ENCODE measurements at regions not wholly inside any gene's neighbourhood (a gene's known extent, or its start where the extent isn't known, plus 50 kb on each side); places are given as distances from the start of the nearest gene placed in this dataset.

DNA sequence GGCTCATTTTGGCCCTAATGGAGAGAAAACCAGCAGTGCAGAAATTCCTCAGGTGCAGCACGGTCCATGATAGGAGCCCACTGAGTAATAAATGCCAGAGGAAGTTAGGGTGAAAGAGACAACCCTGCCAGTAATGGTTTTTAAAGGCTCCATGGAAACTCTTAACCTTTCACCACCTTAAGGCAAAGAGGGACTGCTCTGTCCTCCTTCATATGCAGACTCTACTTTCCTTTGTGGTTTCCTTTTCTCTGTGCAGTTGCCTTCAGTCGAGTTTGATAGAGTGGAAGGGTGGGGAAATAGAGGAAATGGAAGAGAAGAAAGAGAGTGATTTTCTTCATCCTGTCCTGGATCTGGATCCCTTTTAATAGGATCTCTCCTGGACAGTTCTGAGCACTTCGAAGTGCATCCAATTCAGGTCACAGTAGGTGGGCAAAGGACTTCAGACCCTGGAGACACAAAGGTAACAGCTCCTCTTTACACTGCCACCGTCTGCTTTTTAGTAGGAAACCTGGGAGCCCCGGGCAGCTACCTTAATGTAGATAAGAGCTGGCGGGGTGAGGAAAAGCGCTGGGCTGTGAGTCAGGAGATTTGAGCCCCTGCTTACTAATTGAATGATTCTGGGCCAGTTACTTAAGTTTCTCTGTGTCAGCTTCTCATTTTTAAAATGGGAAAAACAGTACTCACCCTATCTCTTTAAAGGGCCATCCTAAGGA, 294.8 kb downstream of the KCNRG start:
- no peak for DNase-seq (ENCODE audit: low read depth)

DNA sequence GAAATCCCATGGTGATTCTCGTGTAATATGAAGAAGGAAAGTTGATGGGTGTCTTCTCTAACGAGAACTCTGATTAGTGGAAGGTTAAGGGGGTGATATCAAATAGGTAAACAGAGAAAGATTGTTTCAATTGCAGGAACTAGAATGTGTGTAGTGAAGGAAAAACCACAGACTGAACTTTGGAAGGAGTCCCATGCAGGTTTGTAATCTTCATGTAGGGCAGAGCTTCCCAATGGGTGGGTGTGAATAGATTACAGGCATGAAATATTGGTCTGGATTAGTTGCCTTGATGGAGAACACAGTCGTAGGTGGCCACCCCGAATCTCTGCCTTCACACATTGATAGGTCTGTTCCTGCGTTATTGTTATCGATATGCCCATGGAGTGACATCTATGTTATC, 295.5 kb downstream of the KCNRG start:
- DNase-seq (ENCODE audit: low read depth) = no peak

DNA sequence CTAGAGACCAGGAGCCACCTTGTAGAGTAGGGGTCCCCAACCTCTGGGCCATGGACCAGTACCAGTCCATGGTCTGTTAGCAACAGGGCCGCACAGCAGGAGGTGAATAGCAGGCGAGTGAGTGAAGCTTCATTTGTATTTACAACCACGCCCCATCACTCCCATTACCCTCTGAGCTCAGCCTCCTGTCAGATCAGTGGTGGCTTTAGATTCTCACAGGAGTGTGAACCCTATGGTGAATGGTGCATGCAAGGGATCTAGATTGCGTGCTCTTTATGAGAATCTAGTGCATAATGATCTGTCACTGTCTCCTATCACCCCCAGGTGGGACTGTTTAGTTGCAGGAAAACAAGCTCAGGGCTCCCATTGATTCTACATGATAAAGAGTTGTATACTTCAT, 303.6 kb downstream of the KCNRG start:
- no peak for DNase-seq (ENCODE audit: low read depth)

DNA sequence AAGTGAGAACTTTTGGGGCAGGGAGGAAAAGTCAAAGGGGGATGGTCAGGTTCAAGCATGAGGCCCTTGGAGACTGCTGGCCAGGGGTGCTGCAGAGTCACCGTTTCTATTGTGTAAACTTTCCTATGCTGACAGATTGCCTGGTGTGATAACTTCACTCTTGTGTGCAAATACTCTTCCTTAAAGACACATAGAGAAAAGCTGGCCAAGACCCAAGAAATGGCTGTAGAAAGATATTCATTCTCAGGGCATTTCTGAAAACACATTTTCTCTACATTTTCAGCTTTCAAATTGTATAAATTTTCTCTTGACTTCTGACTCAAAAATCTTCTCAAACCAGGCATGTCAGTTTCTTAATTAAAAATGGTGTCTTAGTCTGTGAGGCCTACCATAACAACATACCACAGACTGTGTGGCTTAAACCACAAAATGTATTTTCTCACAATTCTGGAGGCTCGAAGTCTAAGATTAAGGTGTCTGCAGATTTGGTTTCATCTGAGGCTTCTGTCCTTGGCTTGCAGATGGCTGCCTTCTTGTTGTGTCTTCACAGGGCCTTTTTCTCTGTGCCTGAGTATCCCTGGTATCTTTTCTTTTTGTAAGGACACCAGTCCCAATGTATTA, 304.5 kb downstream of the KCNRG start:
- DNase-seq (ENCODE audit: low read depth) = peak; percentile 9

DNA sequence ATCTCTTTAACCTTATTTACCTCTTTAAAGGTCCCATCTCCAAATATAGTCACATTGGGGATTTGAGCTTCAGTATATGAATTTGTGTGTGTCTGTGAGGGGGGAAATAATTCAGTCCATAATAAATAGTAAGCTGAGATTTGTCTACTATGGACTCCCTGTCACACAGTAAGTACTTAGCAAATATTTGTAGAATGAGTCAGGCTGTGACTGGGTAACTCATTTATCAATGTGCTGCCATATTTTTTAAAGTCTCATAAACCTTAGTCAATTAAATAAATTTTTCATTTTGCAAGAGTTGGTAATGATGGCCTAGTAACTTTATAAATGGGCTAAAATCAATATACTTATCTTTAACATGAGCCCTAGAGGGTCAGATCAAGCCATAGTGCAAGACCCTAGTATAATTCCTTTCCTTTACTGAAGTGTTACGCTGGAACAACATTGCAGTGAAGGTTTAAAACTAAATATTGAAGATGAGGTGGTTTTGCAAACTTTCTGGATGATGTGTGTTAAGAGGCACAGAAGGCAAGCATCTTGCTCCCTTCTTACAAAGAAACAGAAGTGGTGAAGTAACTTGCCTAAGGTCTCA, 305.1 kb downstream of the KCNRG start:
- peak; percentile 18 for DNase-seq (ENCODE audit: low read depth)

DNA sequence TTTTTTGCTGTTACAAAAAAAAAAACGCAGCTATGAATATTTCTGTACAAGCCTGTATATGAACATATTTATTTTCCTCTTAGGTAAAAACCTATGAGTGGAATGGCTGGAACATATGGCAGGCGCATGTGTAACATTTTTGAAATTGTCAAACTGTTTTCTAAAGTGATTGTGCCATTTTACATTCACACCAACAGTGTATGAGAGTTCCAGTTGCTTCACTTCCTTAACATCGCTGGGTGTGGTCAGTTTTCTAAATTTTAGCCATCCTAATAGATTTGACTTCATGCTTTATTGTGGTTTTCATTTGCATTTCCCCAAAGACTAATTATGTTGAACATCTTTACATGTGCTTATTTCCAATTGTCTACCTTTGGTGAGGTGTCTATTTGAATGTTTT, 306.8 kb downstream of the KCNRG start:
- DNase-seq (ENCODE audit: low read depth) = no peak

DNA sequence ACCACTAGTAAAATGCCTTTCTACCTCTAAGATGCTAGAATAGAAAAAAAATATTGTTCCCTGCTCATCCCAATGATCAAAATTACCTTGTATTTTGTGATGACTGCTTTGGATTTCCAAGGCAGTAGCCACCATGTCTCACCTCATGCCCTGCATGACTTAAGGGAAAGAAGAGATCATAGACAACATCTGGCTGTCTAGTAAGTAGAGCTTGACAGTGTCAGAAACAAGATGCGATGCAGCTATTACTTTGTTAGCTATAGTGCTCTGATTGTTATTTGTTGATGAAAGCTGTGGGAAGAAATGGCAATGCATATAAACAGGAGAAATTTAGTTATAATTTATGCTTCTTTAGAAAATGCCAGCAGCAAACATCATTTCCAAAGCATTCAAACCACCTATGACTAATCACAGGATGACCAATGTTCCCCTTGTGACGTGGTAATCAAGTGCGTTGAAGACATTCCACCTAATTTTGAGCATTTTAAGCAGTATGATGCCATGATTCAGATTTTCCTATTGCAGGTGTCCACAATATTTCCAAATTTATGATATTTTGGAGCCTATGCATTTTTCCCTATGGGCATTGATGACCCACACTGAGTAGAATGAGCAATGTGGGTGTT, 308.3 kb downstream of the KCNRG start:
- DNase-seq (ENCODE audit: low read depth) = peak; percentile 11

DNA sequence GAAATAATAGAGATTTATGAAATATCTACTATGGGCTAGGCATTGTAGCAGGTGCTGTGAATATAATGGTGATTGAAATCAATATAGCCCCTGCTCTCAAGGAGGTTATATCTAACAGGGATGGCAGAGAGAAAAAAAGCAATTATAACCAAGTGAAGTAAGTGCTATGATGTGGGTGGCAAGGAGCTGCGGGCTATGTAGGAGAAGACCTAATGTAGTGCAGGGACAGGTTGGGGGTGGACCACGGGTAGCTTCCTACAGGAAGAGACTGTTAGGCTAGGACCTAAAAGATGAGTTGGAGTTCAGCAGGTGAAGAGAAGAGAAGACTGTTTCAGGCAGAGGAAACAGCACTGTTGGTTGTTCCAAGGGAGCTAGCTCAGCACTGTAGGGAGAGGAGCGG, 311.0 kb downstream of the KCNRG start:
- DNase-seq (ENCODE audit: low read depth) = no peak

DNA sequence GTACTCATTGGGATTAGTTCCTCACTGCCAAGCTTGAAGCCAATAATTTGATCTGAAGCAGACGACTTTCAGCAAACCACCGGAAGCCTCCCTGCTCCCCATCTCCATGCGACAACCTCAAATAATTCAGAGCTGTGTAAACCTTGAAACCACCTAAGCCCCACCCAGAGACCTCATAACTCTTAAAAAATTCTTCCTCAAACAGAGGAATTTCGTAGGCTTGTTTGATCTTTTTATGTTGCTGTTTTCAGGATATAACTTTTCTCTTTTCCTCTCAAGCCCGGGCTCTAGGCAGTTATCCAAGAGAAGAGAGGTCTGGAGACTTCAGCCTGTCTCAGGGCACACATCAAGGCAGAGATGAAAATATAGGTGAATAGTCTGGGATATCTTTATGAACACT, 311.6 kb downstream of the KCNRG start:
- no peak for DNase-seq (ENCODE audit: low read depth)

DNA sequence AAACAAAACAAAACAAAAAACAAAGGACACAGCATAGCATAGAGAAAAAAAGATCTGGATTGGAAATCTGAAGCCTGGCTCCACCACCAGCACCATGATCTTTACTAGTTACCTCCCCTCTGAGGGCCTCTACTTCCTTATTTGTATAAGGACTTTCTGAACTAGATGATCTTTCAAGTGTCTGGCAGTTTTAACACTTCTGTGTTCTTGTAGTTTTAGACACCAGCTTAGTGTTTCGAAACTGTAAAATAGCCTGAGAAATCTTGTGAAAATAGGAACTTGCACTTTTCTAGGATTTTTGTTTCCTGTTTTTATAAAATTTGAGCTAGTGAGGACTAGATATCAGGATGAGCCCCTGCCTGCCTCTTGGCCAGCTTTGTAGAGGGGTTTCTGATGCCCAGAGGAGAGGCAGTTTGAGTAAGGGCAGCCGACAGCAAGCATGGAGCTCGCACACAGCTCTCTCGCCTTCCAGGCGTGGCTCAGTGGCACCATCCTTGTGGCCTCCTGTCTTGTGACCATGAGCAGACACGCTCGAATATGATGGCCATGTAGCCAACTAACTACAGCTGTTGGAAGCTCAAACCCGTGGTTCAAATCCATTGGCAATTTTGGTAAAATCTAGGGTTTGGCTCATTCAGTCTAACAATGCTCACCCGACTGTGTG, 319.0 kb downstream of the KCNRG start:
- DNase-seq (ENCODE audit: low read depth) = no peak

DNA sequence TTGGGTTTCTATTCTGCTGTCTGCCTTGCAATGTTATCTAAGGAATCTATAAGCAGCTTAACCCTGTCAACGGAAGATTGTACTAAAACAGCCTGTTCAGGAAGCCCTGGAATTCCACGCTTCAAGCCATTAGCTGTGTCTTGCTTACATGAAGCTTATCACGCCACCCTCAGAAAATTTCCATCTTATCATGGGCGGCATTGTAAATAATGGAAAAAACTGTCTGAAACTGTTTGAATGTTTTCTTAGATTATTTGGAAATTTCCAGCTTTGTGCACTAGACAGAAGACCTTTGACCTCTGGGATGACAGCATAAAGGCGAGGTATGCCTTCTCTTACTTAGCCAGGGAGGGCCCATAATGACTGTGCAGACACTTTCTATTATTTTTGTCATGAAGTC, 319.7 kb downstream of the KCNRG start:
- no peak for DNase-seq (ENCODE audit: low read depth)

DNA sequence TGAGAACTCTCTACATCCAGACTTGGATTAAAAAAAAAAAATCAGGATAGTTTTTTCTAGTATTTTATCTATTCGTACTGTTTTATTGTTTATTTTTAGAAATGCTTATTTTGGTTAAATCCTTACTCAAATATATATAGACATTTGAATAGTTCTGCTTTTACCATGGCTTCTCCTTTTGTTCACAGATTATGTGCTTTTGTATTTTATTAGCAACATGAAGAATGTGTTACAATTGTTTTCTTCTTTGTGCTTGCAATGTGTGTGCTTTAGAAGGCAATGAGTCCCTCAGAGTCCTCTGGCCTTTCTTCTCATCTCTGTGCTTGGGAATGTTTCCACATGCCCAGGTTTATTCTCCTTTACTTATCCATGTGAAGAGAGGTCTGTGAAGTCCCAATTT, 324.0 kb downstream of the KCNRG start:
- no peak for DNase-seq (ENCODE audit: low read depth)

DNA sequence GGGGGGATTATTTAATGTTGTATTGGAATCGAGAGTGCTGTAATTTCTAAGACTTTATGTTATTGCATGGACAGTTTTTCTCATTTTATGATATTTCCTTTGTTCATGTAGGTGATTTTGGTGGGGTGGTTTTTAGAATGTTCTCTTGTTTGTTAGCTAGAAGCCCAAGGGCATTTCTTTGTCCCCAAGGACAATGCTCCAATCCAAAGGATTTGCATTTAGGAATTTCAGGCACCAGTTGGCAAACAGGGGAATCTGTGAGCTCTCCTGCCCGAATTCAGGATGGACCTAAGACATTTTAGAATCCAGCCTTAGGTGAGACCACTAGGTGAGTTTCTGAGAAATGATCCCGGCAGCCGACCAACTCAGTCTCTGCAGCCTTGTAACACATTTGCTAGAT, 324.9 kb downstream of the KCNRG start:
- no peak for DNase-seq (ENCODE audit: low read depth)

DNA sequence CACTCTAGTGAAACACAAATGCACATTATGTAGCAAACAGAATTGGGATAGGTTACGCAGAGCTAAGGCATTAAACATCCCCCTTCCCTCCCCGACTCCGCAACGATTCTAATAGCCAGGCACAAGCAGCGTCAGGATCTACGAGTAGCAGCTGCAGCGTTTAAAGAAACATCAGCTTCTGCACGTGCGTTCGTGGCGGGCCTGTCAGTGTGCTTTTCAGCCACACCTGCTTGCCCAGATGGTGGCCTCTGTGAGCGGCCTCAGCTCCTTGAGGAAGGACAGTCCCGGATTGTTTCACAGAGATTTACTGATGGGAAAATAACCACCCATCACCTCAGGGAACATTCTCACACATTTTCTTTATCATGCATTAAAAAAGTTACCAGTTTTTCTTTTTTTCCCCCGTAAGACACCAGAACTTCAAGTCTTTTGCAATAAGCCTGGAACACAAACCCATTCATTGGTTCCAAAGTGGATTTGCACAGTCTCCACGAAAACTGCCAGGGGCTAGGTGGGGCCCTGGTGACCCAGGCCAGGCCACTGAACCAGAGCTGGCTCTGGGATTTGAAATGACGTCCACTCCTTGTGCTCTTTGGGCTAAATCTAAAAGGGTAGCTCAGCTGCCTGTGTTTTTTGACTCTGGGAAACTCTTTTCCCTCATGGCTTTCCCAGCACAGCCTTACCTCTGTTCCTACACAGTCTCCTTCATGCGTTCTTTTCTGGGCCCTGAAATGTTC, 325.5 kb downstream of the KCNRG start:
- DNase-seq (ENCODE audit: low read depth) = no peak

DNA sequence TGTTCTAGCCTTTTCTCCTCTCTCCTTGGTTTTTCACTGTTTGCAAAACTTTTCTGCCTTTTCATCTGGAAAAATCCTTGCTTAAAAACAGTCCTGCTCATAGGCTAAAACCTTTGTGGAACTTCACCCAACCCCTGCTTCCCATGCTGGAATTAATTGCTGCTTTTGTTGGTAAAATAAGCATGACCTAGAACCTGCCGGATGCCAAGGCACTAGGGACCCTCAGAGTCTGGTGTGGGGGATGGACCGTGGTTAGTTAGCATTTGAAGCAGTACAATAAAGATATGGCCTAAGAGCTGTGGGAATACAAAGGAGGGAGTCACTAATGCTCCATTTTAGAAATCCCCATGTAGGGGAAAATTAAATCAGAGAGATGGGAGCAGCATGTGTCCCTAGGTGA, 326.3 kb downstream of the KCNRG start:
- no peak for DNase-seq (ENCODE audit: low read depth)

DNA sequence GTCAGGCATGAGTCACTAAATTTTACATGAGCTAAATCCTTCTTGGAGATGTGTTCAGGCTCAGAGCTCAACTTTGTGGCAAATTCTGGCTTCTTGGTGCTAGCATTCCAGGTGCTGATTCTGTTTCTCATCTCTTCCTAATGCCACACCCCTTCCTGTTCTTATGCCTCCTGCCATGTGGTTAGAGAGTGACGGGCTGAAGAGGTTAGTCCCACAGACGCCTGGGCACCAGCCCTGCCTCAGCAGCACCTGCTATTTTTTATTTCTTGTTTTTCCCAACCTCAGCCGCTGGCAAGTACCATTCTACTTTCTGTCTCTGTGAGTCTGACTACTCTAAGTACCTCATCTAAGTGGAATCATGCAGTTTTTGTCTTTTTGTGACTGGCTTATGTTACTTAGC, 329.5 kb downstream of the KCNRG start:
- DNase-seq (ENCODE audit: low read depth) = peak; percentile 13

DNA sequence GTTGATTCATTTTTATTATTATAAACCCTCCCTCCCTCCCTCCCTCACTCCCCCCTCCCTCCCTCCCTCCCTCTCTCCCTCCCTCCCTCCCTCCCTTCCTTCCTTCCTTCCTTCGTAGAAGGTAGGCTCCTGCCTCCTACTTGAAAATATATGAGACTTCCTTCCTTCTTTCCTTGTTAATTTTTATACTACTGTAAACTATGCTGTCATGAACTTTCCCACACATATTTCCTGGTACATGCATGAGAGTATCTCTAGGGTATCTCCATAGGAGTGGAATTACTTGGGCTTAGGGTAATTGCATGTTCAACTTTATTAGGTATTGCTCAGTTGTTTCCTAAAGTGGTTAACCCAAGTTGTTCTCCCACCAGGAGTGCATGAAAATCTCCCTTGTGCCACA, 330.6 kb downstream of the KCNRG start:
- no peak for DNase-seq (ENCODE audit: low read depth)

DNA sequence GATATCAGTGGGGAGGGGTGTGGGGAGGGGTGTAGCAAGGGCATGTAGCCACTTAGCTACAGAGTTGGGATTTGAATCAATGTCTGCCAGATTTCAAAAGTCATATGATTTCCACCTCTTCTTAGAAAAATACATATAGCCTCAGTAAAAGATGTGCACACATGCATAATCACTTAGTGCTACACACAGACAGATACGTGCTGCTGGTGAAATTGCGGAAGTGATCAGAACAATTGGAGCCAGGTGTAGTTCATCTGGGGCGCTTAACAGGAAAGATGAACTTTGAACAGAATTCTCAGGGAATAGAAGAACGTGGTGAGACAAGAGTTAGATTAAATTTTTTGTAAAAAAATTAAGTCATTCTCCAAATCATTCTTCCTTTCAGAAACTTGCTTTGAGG, 333.1 kb downstream of the KCNRG start:
- DNase-seq (ENCODE audit: low read depth) = no peak

DNA sequence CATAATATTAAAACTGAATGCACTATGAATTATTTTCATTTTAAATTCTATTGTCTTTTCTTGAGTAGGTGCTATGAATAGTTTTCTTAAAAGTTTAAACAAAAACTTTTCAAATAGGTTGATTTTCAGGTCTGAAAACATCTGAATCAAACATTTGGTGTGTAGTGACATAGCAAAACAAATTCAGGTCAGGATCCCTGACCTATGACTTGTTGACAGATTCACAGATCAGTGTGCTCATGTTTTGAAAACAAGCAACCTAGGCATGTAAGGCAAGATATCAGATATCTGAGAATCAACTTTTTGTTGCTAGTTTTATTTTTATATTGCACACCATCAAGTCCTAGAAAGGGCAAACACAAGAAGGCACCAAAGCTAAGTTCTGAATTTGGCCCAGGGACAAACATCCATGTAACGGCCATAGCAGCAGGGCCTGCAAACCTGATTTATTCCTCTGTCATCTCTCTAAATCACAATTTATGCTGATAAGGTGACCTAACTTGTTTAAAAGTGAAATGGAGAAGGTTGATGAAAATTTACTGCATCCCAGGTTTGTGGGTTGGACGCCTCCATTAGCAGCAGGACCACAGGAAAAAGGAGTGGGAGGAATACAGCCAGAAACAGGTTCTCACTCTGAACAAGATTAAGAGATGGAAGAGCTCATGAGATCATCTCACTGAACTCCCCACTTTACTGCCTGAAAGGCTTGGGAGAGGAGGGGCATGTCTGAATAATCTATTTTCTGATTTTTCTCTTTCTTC, 337.7 kb downstream of the KCNRG start:
- DNase-seq (ENCODE audit: low read depth) = no peak

DNA sequence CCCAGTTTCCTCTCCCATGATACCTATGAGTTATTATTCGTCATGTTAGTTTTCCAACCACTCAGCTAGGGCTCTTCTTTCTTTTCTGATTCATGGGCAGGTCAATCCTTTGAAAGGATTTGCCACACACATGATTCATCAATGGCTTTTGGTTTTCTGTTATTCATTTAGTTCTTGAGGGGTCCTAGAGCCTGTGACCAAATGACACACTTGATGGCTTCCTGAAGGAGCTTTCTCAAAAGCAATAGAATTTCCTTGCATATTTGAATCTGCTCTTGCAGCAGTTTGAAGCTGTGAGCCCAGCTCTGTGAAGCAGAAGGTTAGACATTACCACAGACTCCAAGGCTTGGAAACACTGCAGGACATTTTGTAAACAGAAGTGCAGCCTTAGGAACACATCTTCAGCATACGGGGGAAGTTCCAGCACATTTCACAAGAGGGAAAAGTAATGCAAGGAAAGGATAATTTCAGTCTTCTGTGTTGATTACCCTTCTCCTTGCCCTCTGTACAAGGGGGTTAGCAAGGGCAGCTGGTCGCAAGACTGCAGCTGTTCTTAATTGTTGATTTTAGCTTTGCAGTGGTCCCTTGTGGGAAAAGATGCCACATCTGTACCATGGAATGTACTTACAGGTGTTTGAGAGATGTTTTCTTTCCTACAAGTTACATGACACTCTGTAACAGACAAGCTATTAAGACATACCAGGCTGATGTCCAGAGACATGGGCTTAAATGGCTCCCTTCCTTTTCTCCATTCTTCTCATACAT, 338.6 kb downstream of the KCNRG start:
- peak; percentile 22 for DNase-seq (ENCODE audit: low read depth)

Measured in myocyte (in vitro differentiated cells).